Activated CD8-positive, alpha-beta memory T cell treated with anti-CD3 and anti-CD28 coated beads, Interleukin-2, amount 10 ng/mL, durations not matched to agents 7 days and 5 days (primary cell): ENCODE measurements at regions not wholly inside any gene's neighbourhood (a gene's known extent, or its start where the extent isn't known, plus 50 kb on each side); places are given as distances from the start of the nearest gene placed in this dataset.

Source experiments
- ATAC-seq: fragments of 150-1000 bp; cut with Tn5 transposase; one replicate; pipeline ENCODE4 v1.10.0; 2021; ENCODE audit warnings: moderate library complexity
- CTCF ChIA-PET: fragments of 350-600 bp; sonication (Branson Sonifier 250); formaldehyde crosslinking; loops from one replicate; lab custom pipeline; 2021; ENCODE audit warnings: antibody characterized with exemption; lab: Charles Lee
- DNase-seq: peaks from one replicate; pipeline ENCODE4 v3.0.0-alpha.2; 2020
- H3K27ac Mint-ChIP-seq: one replicate; pipeline ENCODE4 v1.8.0; 2021; ENCODE audit warnings: mild to moderate bottlenecking, mixed read lengths
- H3K27me3 Mint-ChIP-seq: one replicate; pipeline ENCODE4 v1.8.0; 2021; ENCODE audit warnings: mixed read lengths
- H3K36me3 Mint-ChIP-seq: one replicate; pipeline ENCODE4 v1.8.0; 2021; ENCODE audit warnings: mild to moderate bottlenecking, mixed read lengths
- H3K4me1 Mint-ChIP-seq: one replicate; pipeline ENCODE4 v1.8.0; 2021; ENCODE audit warnings: mixed read lengths
- H3K4me3 Mint-ChIP-seq: one replicate; pipeline ENCODE4 v1.8.0; 2021; ENCODE audit warnings: mild to moderate bottlenecking, moderate library complexity, mixed read lengths
- H3K9me3 Mint-ChIP-seq: one replicate; pipeline ENCODE4 v1.8.0; 2022; ENCODE audit warnings: low read depth, mixed read lengths

DNA sequence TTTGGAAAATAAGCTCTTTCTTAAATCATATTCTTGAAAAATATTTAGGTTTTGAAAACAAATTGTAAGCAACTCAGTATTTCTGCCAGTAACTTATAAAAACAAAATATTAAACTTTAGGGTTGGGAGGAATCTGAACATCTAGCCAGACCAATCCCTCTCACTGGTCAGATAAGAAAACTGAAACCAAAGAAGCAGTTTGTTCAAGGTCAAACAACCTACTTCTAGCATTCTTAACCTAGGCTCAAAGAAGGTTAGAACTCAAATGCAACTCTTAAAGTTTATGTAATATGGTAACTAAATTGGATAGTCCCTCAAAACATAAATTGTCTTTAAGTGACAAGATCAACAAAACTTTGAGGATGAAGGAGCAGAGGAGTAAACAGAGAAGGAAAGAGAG lies 374.9 kb upstream of the TNC start:
- no peak for ATAC-seq
- H3K27ac Mint-ChIP-seq, result no peak overlapping the region
- no peaks in the 10 kb centered on the region for H3K9me3 Mint-ChIP-seq
- DNase-seq, result no peak
- no peaks in the 10 kb centered on the region for H3K36me3 Mint-ChIP-seq
- peaks cover 16% of the 10 kb centered on the region for H3K27me3 Mint-ChIP-seq
- no peaks in the 10 kb centered on the region for H3K4me1 Mint-ChIP-seq
- H3K4me3 Mint-ChIP-seq, result no peak overlapping the region
- CTCF ChIA-PET, result no interaction called here

DNA sequence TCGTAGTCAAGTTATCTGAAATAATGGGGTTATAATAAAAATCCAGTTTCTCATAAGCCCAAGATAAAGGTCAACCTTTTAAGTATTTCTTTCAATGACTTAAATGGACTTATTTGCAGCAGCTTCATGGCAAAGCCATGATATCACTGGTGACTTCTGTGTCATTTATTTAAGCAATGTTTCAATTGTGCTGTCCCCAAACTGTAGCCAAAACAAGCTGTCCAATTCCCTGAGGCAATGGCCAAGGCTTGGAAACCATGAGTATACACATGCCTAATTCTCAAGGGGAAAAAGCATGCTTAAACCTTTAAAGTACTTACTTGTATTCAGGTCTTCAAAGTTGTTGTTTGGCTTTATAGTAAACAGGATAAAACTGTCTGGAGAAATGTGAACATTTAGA lies 376.4 kb upstream of the TNC start:
- CTCF ChIA-PET, result no interaction called here
- Mint-ChIP-seq H3K27ac (no peak overlapping the region), H3K4me1 (no peaks in the 10 kb centered on the region), H3K4me3 (no peak overlapping the region), H3K36me3 (no peaks in the 10 kb centered on the region), H3K9me3 (no peaks in the 10 kb centered on the region), H3K27me3 (peaks cover 13% of the 10 kb centered on the region)
- no peak for DNase-seq
- no peak for ATAC-seq

DNA sequence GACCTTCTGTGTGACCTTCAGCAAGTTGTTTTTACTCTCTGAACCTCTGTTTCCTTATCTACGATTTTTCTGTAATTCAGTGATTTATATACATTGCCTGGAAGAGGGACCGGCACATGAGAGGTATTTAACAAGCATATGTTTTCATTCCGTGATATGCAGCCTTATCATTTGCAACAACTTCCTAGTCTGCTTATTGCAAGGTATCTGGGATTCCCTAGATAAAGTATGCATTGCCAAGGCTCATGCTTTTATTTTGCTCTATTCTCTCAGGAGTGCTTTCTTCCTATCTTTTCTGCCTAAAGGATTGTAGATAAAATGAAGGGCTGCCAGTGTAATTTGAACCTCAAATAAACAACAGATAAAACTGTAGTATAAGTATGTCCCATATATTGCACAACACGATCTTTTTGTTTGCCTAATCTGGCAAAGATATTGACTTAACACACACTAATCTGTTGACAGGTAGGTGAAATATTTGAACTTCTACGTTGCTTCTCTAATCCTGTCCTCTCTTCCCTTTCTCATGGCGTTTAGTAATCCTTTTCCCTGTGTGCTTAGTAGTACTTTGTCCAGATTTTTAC lies 377.2 kb upstream of the TNC start:
- Mint-ChIP-seq H3K4me1 (no peaks in the 10 kb centered on the region), H3K9me3 (no peaks in the 10 kb centered on the region), H3K27me3 (peaks cover 8% of the 10 kb centered on the region), H3K4me3 (no peak overlapping the region), H3K36me3 (no peaks in the 10 kb centered on the region), H3K27ac (no peak overlapping the region)
- ATAC-seq, result no peak
- no peak for DNase-seq
- CTCF ChIA-PET, result no interaction called here

DNA sequence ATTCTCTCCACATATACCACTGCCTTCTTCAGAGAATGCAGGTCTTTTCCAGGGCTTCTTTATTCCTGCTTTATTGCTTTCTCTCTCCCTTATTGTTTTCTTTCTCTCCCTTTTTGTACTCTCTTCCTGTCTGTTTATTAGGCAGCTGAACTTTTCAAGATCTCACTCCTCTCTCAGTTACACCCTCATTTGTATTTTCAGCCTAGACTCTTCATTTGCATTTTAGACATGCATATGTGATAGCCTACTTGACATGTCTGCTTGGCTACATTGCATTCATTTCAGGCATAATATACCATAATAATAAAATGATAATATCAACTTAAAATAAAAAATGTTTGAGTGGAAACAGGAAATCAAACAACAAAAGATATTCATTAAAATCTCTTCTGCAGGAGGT lies 377.9 kb upstream of the TNC start:
- H3K36me3 Mint-ChIP-seq, result no peaks in the 10 kb centered on the region
- H3K27ac Mint-ChIP-seq, result no peak overlapping the region
- no peak overlapping the region for H3K4me3 Mint-ChIP-seq
- ATAC-seq (no peak), DNase-seq (no peak)
- CTCF ChIA-PET, result no interaction called here
- H3K4me1 Mint-ChIP-seq, result no peaks in the 10 kb centered on the region
- H3K9me3 Mint-ChIP-seq, result no peaks in the 10 kb centered on the region
- H3K27me3 Mint-ChIP-seq, result peaks cover 12% of the 10 kb centered on the region

DNA sequence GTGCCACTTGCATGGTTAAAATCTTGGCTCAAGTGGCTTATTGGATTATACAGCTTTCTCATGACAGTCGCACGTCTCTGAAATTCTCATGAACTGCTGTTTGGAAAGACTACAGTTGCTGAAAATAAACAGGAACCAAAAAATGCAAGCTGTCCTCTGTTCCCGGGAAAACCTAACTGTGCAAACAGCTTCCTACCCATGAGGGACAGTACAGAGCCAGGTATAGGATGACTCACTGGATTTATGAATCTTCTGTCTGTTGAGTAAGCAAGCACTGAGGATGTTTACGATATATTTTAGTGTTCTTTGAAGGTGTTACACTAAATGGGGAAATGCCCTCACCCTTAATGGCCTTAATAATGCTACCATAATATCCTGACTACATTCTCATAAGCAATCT lies 380.3 kb upstream of the TNC start:
- Mint-ChIP-seq H3K27me3 (peaks cover 10% of the 10 kb centered on the region), H3K4me3 (no peak overlapping the region), H3K9me3 (no peaks in the 10 kb centered on the region), H3K27ac (no peak overlapping the region), H3K36me3 (no peaks in the 10 kb centered on the region), H3K4me1 (no peaks in the 10 kb centered on the region)
- no peak for DNase-seq
- no peak for ATAC-seq
- CTCF ChIA-PET, result no interaction called here

DNA sequence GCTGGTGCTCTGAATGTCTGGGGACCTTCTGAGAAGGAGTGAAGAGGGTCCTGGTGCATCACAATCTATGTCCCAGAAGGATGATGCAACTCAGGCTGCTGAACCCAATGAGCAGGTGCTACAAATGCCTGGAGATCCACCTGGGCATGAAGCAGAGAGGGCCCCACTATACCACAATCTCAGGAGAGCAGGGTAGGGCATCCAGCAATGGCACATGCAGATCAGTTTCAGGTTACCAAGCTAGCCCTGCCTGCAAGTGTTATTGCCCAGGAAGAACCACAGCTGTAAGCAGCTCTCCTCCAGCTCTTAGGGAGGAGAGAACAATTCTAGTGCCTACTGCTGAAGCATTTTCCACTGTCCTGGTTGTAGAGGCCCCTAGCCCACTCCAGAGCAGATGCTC lies 389.2 kb upstream of the TNC start:
- H3K4me3 Mint-ChIP-seq, result no peak overlapping the region
- H3K27me3 Mint-ChIP-seq, result peaks cover 5% of the 10 kb centered on the region
- no peaks in the 10 kb centered on the region for H3K4me1 Mint-ChIP-seq
- DNase-seq (no peak), ATAC-seq (no peak)
- CTCF ChIA-PET, result no interaction called here
- H3K9me3 Mint-ChIP-seq, result no peaks in the 10 kb centered on the region
- no peaks in the 10 kb centered on the region for H3K36me3 Mint-ChIP-seq
- no peak overlapping the region for H3K27ac Mint-ChIP-seq

DNA sequence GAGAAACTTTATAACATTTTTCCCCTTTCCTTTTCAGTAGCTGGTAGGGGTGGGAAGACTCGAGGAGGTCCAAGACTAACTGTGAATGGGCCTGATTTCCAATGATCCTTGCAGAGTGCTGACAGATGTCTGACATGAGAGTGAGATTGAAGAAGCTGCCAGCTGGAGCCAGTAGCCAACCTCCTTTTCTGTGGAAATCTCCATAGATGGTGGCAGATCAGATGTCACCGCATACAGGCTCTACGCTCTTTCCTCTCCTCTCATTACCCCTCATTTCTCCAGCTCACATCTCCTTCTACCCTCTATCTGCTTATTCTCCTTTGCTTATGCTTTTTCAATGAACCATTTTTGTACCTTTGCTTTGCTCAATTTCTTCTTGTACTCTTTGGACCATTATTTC lies 395.2 kb upstream of the TNC start:
- Mint-ChIP-seq H3K36me3 (no peaks in the 10 kb centered on the region), H3K9me3 (no peaks in the 10 kb centered on the region), H3K27ac (no peak overlapping the region), H3K27me3 (peaks cover 3% of the 10 kb centered on the region), H3K4me3 (no peak overlapping the region), H3K4me1 (no peaks in the 10 kb centered on the region)
- DNase-seq, result no peak
- CTCF ChIA-PET, result no interaction called here
- no peak for ATAC-seq

DNA sequence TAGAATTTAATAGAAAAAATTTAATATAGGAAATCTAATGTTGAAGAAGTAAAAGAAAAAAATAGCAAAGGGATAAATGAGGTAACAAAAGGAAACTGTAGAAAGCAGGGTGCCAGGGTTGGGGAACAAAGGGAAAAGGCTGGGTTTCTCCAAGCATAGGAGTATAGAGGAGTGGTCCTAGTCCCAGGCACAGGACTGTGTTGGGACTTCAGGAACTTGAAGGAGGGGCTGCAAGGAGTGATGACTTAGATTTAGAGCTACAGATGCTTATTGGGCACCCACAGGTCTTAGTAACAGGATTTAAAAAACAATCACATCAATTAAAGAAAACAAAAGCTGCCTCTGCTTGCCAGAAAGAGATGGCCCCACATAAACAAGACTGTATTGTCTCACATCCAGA lies 396.5 kb upstream of the TNC start:
- DNase-seq (no peak), ATAC-seq (no peak)
- CTCF ChIA-PET, result no interaction called here
- no peaks in the 10 kb centered on the region for H3K9me3 Mint-ChIP-seq
- H3K4me1 Mint-ChIP-seq, result no peaks in the 10 kb centered on the region
- H3K27ac Mint-ChIP-seq, result no peak overlapping the region
- H3K27me3 Mint-ChIP-seq, result peaks cover 3% of the 10 kb centered on the region
- no peak overlapping the region for H3K4me3 Mint-ChIP-seq
- no peaks in the 10 kb centered on the region for H3K36me3 Mint-ChIP-seq

DNA sequence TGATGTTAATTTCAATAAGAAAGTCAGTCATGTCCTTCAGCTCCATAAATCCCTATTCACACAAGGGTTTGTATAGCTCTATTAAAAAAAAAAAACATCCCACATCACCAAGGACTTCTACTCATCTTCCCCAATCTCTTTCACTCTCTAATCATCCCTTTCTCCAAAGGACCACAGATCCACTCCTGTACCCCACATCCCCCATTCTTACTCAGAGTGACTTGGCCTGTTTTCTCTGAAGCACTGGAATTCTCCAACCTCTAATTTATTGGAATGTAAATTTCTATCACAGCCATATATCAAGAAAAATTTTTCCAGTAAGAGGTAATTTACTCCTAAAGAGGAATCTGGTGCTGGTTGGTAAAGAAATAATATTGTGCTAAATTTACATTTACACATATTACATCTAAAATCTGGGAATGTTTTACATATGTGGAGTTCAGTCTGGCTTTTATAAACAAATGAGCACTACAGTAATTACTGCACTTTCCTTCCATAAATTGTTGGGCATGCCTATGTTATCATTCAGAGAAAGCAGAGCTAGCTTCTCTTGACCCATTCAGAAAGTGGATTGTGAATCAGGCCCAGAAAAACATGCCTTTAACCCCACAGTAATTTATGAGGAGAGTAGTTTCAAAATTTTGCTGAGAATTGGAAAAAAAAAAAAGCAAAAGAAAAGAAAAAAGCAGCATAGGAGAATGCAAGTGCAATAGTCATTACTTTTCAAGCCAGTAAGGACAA lies 399.5 kb upstream of the TNC start:
- ATAC-seq (no peak), DNase-seq (no peak)
- Mint-ChIP-seq H3K36me3 (no peaks in the 10 kb centered on the region), H3K27me3 (peaks cover 7% of the 10 kb centered on the region), H3K4me1 (no peaks in the 10 kb centered on the region), H3K27ac (no peak overlapping the region), H3K9me3 (no peaks in the 10 kb centered on the region), H3K4me3 (no peak overlapping the region)
- CTCF ChIA-PET, result no interaction called here

DNA sequence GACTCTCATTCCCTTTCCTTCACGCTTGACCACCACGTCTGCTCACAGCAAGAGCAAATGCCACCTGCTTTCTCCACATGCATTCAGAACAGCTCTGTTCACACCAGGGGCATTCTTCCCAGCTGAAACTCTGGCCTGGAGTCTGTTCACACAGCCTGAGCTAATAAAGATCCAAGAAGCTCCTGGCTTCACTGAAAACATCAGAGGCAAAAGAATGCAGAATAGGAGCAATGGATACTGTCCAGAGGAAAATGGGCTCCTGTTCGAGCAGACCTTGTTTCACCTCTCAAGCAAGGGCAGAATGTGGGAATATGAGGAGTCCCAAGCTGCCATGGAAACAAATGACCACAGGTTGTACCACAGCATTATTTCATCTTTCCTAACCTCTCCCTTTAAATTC lies 402.7 kb upstream of the TNC start:
- Mint-ChIP-seq H3K4me3 (no peak overlapping the region), H3K27ac (no peak overlapping the region), H3K27me3 (peaks cover 13% of the 10 kb centered on the region), H3K9me3 (no peaks in the 10 kb centered on the region), H3K36me3 (no peaks in the 10 kb centered on the region), H3K4me1 (no peaks in the 10 kb centered on the region)
- no peak for ATAC-seq
- no peak for DNase-seq
- CTCF ChIA-PET, result no interaction called here

DNA sequence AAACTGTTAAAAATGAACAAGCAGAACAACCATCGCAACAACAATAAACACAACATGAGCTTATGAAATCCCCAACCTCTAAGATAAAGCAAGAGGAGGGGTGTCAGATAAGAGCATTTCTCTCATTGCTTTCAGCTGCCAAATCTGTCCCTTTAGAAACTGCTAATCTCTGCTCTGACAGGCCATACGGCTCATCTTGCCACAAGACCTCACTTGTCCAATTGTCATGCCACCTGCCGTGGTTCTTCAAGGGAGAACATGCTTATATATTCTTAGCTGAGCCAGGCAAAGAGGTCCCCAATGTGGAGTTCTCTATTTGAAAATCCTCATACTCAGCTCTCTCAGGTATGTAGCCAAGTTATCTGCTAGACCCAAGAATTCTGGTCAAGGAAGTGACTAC lies 405.0 kb upstream of the TNC start:
- CTCF ChIA-PET, result no interaction called here
- Mint-ChIP-seq H3K4me3 (no peak overlapping the region), H3K9me3 (no peaks in the 10 kb centered on the region), H3K27ac (no peak overlapping the region), H3K4me1 (no peaks in the 10 kb centered on the region), H3K27me3 (peaks cover 15% of the 10 kb centered on the region), H3K36me3 (no peaks in the 10 kb centered on the region)
- DNase-seq (no peak), ATAC-seq (no peak)

DNA sequence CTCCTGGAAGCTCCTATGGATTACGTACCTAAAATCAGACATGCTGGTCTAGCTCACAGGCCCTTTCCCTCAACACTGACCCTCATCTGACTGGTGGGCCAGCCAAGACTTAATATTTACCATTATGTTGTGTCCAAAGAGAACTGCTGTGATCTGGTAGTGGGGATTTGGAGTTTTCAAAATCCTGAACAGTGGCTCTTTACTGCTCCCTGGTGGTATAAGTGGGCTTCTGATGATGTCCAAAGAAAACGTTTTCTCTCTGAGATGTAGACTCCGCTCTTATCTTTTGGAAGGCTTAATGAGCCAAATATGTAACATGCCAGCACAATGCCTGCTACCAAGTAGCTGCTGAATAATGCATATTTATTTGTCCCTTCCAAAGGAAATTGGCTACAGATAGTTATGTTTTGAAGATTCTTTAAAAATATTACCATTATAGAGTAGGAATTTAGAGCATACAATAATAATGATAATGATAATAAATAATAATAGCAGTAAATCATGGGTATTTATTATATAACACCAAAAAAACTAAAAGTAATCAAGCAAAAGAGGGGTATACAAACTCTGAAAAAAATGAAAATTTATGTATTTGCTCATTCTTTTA lies 406.6 kb upstream of the TNC start:
- no peak for ATAC-seq
- H3K27me3 Mint-ChIP-seq, result peaks cover 15% of the 10 kb centered on the region
- H3K4me1 Mint-ChIP-seq, result no peaks in the 10 kb centered on the region
- H3K9me3 Mint-ChIP-seq, result no peaks in the 10 kb centered on the region
- CTCF ChIA-PET, result interaction anchor here (0.8 to 1.8 kb wide), 2 partner anchors 10 to 28 kb away, joined by 3 to 4 read pairs; no protein-coding TSS in a partner anchor
- no peaks in the 10 kb centered on the region for H3K36me3 Mint-ChIP-seq
- H3K4me3 Mint-ChIP-seq, result no peak overlapping the region
- H3K27ac Mint-ChIP-seq, result no peak overlapping the region
- DNase-seq, result no peak

DNA sequence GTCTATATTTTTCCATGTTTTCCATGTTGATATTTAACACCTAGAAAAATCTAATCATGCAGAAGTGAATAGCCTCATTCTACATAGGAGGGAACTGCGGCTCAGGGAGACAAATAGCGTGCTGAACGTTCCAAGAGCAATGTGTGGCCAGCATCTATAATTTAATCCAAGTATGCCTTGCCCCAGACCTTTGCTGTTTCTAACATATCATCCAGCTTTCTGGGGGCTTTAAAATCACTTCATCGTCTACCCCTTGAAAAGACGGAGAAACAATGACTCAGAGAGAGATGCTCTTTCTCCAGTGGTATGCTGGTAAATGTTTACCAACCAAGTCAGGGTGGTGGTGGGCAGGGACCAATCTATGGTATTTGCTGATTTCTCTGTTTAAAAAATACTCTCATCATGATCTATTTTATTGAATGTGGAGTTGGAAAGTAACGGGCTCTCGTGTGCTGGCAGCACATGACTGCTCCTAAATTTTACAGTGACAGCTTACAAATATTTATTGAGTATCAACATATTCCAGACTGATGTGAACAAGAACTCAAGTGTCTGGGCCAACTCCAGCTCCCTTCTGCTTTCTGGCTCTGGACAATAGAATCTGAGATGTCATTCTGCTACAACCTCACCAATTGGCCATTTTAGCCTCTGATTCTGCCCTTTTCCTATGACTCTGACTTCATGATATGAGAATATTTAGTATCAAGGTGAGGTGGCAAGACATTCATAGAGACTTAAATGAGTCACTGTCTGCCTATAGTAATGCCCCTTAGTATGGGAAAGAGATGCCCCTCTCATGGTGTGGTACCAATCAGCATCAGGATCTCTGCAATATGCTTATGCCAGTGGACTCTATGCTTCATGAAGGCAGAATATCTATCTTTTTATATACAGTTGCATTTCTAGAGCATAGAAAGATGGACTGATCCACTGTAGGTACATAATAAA lies 407.4 kb upstream of the TNC start:
- Mint-ChIP-seq H3K4me3 (no peak overlapping the region), H3K4me1 (no peaks in the 10 kb centered on the region), H3K27ac (no peak overlapping the region), H3K9me3 (no peaks in the 10 kb centered on the region), H3K36me3 (no peaks in the 10 kb centered on the region), H3K27me3 (peaks cover 15% of the 10 kb centered on the region)
- no peak for ATAC-seq
- CTCF ChIA-PET, result interaction anchor here (1.8 kb wide), 1 partner anchor 9 kb away, joined by 4 read pairs; no protein-coding TSS in a partner anchor
- DNase-seq, result no peak
